Effector CD8-positive, alpha-beta T cell (primary cell): ENCODE measurements at regions not wholly inside any gene's neighbourhood (a gene's known extent, or its start where the extent isn't known, plus 50 kb on each side); places are given as distances from the start of the nearest gene placed in this dataset.
"Not testable (repeated sequence)": the region's sequence is repeated elsewhere in the genome, so short reads cannot be mapped to it uniquely, and the experiment has no call there.

ENCODE experiments used
- DNase-seq: peaks from one replicate; lab custom pipeline; 2025; lab: John Stamatoyannopoulos, UW

DNA sequence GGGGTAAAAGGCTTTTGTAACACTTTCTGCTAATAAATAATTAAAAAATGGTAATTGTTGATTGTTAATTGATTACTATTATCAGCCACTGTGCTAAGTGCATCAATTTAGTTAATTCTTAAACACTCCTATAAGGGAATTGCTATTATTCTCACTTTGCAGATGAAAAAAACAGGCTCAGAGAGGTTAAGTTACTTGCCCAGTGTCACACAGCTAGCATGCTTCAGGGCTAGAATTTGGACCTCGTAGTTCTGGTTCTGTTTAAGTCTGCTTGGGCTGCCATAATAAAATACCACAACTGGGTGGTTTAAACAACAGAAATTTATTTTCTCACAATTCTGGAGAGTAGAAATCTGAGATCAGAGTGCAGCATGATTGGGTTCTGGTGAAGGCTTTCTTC, 164.8 kb upstream of the TBX18 start:
- DNase-seq: no peak

DNA sequence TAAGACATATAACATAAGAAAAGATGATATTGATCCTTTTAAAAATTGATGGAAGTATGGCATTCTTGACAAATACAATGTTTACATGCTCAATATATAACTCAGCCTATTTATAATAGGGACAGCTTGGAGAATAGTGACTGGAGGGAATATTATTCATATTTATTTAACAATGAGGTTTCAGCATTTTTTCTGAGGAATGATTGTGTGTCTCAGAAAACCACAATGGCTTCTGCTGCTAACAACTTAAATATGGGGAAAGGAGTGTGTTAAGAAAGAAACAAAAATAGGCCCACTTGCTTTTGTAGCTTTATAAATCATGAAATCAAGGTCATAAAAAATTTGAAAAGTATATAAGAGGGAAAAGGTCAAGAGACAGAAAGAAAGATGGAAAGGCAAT, 163.2 kb upstream of the TBX18 start:
- DNase-seq: no peak

DNA sequence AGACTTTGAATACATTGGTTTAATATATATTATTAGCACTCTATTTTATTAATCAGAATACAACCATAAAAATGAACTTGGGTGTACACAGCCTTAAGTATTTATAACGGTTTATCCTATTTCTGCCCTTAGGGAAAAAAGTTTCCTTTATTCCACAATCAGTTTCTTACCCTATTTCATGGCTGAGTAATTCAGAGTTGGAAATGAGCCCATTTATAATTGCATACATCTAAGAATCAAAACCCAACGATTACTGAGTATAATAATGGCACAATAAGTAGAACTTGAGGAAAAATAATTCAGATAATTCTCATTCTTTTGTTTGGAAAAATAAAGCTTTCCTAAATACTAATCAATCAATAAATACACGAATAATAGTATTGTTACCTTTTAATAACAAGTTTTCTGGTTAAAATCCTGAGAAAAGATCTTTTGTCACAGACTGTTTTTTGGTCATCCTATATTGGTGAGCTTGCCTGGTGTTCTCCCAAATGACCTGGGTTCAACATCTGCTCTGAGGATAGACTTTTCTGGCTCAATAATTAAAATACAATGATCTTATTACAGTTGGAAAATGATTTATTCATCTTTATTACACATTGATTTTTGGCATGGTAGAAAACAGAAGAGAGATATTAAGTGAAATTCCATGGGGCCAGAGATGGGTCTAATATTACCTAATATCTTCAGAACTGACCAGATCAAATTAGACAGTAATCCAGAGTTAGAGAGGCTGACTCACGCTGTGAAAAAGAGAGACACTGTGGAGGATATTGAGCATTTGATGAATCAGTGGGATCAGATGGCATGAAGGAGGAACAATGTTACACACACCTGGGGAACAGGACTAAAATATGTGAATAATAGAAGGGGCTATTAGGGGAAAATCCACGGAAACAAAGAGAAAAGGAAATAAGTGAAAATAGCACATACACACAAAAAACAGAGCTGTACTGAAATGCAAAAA, 162.1 kb upstream of the TBX18 start:
- no peak for DNase-seq

DNA sequence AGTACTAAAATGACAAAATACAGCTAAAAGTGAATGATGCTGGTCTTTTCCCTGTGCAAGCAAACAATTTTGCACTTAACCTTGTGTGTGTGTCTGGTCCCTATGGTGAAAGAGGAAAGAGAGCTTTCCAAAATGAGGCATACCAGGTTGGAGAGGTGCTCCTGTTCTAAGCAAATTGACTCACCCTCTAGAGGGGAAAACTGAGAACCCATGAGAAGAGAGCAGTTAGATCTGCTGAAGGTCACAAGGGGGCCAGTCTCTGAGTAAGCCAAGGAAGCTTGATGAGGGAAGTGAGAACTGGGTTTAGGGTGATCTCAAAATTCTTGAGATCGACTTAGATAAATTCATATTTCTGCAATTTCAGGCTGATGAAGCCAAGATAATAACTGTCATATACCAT, 157.5 kb upstream of the TBX18 start:
- no peak for DNase-seq

DNA sequence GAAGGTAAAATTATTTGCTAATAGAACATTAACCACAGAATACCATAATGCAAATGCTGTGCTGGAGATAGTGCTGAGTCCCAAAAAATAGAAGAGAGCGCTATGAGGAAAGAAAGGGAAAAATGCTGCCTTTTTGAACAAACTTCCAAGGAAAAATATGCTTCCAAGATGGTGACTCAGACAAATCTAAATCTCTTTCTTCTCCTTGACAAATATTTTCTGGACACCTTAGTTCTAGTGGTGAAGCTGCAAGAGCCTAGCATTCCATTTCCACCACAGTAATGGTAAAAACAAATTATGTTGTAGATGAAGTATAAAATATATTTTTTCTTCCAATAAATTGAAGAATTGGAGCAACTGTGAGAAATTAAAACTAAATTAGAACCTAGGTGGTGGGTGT, 155.6 kb upstream of the TBX18 start:
- DNase-seq: no peak

DNA sequence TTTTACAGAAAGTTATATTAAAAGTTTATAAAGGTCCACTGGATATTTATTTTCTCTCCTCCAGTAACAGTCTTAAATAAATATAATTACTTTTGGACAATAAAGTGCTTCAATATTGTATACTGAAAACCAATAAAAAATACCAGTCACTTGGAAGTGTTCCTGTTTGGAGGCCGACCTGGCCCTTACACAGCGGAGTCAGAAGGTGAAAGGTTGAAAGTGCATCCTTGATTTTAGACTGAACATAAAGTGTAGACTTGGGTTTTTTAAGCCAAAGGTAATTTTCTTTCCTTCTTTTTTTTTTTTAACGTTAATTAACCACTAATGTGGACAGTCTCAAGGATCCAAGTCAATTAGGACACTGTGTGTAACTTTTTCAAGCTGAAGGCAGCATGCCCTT, 152.3 kb upstream of the TBX18 start:
- DNase-seq: no peak

DNA sequence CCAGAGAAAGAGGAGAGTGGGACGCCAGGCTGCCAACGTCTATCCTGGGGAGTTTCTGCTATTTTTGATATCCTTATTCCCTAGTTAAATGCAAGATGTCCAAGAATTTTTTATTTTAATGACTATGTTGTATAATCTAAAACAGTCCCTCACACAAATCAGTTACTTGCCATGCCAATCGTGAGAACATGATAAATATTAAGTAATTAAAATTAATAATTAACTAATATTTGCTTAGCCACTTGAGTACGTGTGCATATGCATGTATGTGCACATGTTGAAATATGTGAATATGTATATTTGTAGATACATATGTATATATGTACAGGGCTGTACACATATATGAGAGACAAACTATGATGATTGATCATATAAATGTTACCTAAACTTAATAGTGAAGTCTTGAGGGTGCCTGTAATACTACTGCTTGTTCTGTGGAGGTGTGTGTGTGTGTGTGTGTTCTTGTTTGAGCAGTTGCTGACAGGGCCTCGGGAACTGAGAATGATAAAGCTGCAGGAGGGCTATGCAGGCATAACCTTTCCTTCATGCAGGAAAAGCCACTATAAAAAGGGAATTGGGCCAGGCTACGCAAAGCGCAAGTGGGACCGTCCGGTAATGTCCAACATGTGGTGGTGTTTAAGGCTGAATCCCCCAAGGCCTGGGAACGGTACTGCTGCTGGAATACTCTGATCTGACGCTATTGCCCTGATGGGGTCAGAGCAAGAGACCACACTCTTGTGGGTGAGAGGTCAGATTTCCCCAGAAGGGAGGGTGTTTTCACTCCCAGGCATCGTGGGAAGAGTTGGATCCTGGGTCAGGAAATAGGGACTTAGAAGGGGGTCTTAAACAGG, 148.3 kb upstream of the TBX18 start:
- DNase-seq: no peak

DNA sequence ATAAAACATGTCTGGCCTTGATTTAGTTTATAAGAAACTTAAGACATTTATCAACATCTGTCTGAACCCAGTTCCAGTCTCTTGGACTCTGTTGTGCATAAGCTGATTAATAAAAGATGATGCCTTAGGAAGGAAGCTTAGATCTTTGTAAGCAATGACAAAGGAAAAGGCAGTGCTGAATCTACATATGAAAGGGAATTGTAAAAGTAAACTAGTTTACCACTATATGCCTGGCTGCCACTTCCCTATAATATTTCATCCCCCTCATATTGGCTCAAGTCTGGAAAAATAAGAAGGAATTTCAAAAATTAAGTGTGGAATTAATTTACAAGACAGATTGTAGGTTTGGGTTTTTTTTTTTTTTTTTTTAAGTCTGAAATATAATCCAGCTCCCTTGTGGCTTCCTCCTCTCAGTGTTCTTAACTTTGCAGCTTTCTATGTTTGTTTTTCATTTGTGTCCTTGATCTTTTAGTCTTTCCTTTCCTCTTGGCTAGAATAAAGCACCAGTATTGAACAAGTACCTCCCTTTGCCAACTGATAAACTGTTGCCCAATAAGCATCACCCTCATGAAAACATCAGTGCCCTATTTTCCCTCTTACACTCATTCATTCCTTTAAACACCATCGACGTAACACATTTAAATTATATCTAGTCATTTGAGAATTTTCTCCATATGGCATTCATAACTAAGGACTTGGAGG, 146.7 kb upstream of the TBX18 start:
- DNase-seq: no peak

DNA sequence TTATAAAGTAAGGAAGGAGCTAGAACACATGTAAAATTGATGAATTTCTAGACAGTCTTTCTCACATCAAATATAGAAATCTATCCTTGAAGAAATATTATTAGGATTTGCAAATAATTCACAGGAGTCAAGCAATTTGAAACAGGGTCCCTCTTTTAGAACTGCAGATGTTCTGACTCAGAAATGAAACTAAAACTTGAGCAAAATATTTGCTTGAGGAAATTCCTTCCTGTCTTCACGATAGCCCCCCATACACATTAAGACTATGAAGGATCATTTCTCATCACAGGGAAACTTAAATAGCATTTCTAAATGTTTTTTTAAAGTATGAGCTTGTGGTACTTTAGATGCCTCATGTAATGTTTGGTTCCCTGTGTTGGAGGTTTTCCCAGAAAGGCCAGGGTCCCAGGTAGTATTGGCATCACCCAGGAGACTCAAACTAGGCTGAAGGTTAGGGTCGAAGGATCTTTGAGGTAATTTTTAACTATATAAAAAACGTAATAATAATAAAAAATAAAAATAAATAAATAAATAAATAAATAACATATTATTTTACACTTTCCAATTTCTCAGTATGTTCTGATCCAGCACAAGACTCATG, 144.0 kb upstream of the TBX18 start:
- no peak for DNase-seq

DNA sequence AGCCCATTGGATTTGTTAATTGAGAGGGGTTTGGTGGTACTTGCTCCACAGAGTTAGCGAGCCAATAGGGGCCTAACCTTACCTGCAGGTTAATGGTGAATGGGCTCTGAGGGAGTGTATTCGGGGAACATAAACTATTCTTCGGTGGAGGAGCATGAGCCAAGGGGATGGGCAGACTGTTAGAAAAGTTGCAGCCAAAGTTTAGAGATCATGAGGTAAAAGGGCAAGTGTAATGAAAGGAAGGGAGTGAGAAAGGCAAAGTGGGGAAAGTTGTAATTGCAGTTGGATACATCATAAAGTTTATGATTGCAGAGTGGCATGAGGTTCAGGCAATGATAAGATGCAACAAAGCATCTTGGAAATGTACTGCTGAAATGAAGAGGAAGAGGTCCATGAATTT, 142.1 kb upstream of the TBX18 start:
- no peak for DNase-seq

DNA sequence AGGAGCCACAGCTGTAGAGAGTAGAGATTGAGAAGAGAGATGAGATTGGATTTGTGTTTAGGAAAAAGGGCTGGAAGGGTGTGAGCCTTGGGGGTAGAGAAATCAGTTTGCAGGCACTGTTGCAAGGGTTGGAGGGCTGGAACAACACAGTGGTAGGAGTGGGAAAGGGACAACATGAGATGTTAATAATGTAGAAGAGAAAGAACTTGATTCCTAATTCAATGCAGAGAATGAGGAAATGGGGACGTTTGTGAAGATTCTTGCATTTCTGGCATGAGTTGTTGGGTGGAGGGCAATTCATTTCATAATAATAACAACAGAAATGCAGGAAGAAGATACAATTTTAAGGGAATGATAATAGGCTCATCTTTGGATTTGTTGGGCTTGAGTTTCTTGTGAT, 141.4 kb upstream of the TBX18 start:
- DNase-seq: no peak

DNA sequence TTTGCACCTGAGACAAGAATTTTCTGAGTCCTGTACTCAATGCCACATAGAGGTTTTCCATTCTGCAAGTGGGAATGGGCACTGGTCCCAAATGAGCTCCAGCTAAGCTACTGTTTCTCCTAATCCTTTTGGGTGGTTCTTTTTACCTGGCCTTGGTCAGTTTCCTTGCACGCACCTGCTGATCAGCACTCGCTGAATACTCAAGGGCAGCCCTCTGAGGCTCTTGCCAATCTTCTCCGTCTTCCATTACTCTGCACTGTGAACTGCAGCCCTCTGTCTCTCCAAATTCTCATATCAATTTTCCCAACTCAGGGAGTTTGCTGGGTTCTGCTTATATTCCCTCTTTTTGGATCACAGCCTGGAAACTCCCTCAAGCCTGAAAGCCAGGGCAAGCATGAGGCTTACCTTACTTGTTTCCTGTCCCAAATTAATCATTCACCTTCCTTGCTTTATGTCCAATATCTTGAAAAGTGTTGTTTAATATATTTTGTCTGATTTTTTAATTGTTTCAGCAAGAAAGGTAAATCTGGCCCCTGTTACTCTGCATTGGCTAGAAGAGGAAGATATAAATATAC, 138.0 kb upstream of the TBX18 start:
- DNase-seq: no peak

DNA sequence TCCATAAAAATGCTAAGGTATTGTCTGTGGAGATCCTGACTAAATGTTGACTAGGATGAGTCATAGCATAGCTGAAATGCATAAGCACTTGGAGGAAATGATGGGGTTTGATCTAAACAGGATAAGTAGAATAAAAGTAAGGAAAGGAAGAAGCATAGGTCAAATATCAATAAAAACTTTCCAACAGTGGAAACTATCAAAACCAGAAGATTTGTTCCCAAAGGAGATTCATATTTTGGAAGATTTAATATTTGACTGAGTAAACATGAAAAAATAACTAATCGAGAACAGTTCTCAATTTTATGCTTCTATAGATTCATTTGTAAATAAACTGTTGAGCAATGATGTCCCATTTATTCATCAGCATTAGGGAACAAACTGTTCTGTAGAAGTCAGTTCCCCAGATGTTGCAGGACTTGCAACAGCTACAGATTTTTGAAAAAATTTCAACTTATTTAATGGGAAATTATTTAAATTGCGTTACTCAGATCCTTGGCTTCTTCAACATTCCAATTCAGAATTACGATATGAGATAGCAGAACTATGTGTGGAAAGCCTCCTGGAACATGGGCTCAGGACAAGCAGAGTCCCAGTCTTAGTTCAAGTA, 133.7 kb upstream of the TBX18 start:
- DNase-seq: no peak

DNA sequence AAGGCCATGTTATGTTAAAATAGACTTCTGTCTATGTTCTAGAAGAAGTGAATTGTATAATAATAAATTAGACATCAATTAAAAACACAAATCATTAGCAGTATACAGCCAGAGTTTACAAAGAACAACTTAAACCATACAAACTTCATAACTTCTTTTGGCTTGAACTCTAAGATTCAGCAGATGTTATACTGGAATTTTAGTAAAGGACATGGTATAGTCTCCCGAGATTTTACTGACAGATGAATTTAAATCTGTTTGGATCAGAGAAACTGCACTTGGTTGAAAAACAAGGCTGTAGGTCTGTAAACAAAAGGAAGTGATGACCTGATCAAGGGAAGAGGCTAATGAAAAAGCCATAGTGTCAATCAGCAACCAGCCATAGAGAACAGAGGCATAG, 132.6 kb upstream of the TBX18 start:
- DNase-seq: no peak

DNA sequence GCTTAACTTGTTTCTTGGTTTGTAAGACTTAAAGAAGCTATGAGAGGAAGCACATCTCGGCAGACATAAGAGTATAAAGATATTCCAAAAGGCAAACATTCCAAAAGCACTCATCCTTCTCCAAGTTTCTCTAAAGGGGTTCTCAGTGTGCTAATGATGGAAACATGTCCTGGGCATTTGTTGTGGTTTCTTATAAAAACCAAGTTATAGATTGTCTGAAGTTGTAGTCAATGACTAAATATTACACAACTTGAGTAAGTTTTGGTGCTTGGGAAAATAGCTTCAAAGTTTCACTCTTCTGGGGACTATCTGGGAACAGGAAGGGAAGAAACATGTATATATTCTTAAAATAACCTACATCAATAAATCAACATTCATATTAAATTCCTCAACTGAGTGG, 128.3 kb upstream of the TBX18 start:
- DNase-seq: no peak

DNA sequence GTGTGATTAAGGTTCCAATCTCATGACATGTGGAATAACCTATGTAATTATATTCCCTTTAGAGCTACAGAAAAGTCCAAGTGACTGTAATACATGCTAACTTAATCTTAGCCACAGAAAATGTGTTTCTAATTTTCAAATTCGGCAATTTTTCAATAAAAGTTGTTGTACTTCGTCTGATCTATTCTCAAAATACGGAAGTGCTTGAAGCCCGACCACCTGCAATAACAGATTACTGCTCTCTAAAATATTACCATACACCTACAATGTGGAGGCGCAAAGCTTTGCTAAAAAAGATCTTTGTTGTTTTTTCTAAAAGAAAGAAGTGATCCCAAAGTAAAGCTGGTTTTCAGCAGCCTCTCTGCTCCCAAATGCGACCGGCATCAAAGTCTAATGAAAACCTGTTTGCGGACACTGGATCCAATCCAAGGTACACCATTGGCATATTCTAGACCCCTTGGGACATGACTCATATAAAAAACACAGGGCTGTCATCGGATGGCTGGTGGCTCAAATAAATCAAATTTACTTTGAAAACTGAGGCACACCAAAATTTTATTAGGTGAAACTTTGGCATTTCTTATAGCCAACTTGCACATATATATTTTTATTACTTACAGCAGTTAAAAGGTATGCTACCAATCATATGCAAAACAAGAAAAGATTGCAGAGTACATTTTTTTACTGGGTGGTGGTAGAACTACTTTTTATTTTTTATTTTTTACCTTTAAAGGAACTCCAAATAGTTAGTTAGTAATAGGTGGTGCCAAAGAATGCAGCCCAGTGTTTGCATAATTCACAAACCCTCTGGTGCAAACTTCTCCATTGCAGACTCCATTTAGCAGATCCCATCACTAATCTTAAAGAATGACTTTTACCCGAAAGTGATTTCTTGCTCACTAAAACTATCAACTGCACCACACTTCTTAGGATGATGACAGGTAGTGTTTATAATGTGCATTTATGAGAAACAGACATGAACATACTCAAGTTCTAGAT, 118.7 kb upstream of the TBX18 start:
- DNase-seq: no peak

DNA sequence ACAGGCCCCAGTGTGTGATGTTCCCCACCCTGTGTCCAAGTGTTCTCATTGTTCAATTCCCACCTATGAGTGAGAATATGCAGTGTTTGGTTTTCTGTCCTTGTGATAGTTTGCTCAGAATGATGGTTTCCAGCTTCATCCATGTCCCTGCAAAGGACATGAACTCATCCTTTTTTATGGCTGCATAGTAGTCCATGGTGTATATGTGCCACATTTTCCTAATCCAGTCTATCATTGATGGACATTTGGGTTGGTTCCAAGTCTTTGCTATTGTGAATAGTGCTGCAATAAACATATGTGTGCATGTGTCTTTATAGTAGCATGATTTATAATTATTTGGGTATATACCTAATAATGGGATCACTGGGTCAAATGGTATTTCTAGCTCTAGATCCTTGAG, 115.0 kb upstream of the TBX18 start:
- DNase-seq: not testable (repeated sequence)

DNA sequence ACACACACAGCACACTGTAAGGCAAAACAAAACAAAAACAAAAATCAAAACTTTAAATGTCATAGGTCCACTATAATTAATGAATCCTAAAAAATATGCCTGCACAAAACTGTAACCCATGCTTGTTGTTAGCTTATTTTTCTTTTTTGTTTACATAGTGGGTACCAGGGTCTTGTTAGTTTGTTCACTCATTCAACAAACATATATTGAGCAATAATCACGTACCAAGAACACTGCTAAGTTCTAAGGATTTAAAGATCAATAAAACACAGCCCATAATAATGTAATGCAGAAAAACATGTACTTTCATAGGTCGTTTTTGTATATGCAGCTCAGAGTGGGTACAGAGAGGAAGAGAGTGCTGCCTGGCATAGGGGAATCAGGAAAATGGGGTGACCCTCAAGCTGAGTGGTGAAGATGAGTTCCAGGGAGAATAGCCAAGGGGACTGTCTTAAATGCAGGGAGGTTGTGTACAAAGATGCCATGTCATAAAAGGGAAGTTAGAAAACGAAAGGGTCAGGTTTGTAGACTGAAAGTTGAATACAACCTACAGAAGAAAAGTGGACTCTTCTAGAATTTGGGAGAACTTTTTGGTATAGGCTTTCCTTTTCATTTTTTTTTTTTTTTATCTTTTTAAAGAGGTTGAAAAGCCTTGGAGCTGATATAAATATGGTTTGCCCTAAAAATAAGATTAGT, 113.3 kb upstream of the TBX18 start:
- DNase-seq: no peak
